Smooth muscle cell of the brain vasculature (primary cell): ENCODE measurements at regions not wholly inside any gene's neighbourhood (a gene's known extent, or its start where the extent isn't known, plus 50 kb on each side); places are given as distances from the start of the nearest gene placed in this dataset.
"Not testable (repeated sequence)": the region's sequence is repeated elsewhere in the genome, so short reads cannot be mapped to it uniquely, and the experiment has no call there.

Experiments
- DNase-seq: peaks from one replicate; pipeline ENCODE4 v3.0.0-alpha.2; 2012; ENCODE audit warnings: low read depth, low spot score

DNA sequence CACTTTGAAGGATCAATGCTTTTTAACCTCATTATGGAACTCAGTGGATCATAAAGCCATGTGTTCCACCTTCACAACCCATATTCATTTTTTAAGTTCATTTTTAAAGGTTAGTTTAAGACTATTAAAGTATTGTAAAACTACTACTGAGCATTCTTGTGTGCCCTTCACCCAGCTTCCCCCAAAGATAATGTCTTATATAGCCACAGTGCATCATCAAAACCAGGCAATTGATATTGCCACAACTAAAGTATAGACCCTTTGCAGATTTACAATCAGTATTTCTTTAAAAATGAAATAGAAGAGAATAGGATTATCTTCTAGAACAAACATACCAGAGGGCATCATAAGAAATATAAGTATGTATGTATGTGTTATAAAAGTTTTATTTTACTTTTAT, 597.1 kb downstream of the CCSER2 start:
- DNase-seq: no peak

- DNase-seq: no peak
Observed at GRCh38 chr10:84933402-84933801, 605.0 kb downstream of the CCSER2 start.

GRCh38 chr10:84935772-84936171, 607.4 kb downstream of the CCSER2 start:
- DNase-seq: no peak

GRCh38 chr10:84938117-84938905, 609.9 kb downstream of the CCSER2 start:
- no peak for DNase-seq

DNA sequence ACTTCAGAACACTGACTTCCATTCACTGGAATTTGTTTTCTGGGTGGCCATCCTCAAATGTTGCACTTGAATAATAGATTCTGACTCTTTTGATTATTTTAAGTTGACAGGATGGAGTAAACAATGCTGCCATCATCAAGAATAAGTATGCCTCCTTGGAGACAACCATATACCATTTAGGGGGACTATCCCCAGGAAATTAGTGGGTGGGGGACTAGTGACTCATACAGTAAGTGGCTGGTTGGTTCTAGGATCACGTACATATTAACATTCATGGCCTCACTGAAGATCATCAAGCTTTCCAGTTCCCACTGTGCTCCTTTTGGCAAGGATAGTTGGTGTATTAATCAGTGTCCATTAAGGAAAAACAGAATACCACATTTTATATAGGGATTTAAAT, 615.2 kb downstream of the CCSER2 start:
- no peak for DNase-seq

GRCh38 chr10:84944187-84944586, 615.8 kb downstream of the CCSER2 start:
- no peak for DNase-seq

DNA sequence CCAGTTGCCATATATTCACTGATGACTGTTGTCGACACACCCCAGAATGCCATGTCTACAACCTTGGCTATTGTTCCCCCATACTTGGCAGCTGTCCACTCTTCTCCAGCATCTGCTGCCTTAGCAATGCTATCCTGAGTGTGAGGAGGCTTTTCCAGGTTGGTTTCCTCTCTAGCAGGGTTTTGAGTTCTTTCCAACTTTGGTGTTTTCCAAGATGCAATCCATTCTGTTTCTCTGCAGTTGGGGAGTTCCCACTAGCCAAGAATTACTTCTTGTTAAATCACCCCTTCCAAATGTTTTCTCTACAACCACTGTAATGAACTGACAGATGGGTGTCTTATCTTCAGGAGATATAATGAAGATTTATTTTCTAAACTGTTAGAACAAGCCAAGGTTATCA, 617.4 kb downstream of the CCSER2 start:
- no peak for DNase-seq

DNA sequence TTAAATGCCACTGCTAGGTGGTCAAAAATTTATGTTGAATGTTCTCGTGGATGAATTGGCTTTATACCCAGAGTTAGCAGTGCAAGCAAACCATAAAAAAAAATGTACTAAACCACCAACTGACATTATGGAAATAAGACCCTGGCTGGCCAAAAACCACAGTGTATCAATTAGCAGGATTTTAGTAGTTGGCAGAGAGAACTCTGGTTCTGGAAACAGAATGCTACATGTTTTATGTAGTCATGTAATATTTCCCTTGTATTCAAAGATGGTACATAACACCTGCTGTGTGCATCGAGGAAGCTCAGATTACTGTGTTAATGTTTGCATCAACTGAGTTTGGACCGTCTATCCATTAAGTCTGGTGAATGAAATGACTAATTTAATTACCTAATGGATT, 618.5 kb downstream of the CCSER2 start:
- no peak for DNase-seq

- DNase-seq: no peak
Observed at GRCh38 chr10:84948644-84949043, 620.3 kb downstream of the CCSER2 start.

DNA sequence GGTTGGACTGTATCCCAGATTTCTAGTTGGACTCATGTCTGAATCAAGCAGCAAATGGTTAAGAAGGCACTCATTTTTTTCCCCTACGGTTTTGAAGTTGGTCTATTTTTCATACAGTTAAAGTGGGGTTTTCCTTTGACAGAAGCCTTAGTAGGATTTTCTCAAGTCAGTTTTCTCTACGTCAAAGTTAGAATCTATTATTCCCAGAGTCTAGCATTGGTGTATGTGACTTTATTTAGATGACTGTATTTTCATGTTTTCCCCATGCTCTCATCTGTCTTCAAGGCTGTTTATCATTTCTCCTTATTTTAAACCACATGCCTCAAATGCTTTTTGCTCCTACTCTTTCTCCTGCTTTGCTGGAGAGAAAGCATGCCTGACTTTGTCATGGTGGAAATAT, 623.2 kb downstream of the CCSER2 start:
- DNase-seq: no peak

- no peak for DNase-seq
Observed at GRCh38 chr10:84957427-84957826, 629.0 kb downstream of the CCSER2 start.

- no peak for DNase-seq
Observed at GRCh38 chr10:84965468-84965867, 637.1 kb downstream of the CCSER2 start.

DNA sequence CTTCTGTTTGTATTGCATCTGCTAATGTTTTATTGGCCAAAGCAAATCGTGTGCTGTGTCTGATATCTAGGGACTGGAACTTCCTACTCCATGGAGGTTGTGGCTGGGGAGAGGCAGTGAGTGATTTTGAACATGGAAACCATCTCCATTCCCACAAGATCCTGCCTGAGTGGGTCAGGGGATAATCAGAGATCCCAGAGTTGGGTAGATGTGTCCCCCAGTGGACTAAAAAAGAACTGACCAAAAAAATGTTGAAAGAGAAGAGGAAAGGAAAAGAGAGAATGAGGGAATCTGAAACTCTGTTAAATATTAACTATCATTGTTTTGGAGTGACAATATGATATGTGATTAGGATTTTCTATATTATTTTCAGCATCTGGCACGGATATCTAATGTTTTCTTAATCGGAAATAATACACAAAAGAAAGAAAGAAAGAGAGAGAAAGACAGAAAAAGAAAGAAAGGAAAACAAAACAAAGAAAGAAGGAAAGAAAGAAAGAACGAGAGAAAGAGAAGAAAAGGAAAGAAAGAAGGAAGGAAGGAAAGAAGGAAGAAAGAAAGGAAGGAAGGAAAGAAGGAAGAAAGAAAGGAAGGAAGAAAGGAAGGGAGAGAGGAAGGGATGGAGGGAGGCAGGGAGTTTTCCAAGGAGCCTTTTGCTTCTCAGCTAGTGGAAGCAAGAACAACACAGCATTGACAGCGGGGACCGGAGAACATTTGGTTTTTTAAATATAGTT, 638.5 kb downstream of the CCSER2 start:
- DNase-seq: no peak

DNA sequence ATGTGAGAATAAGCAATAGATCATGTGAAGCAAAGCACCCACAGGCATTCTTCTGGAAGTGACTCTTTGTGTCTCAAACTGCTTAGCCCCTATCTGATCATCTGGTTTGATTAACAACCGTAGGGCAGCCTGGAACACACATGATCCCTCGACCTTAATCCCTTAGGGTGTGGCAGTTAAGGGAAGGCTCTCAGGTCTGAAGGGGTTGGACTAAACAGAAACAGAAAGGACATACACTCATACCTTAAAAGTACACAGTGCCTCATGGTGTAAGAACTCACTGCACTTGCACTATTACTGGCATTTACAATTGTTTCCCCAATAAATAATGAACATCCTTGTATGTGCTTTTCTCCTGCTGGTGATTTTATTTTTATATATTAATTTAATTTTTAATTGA, 640.9 kb downstream of the CCSER2 start:
- DNase-seq: not testable (repeated sequence)

- no peak for DNase-seq
Observed at GRCh38 chr10:84987039-84987438, 658.6 kb downstream of the CCSER2 start.

GRCh38 chr10:84988011-84988410, 659.6 kb downstream of the CCSER2 start:
- DNase-seq: no peak

- DNase-seq: no peak
Observed at GRCh38 chr10:84990713-84991112, 662.3 kb downstream of the CCSER2 start.

DNA sequence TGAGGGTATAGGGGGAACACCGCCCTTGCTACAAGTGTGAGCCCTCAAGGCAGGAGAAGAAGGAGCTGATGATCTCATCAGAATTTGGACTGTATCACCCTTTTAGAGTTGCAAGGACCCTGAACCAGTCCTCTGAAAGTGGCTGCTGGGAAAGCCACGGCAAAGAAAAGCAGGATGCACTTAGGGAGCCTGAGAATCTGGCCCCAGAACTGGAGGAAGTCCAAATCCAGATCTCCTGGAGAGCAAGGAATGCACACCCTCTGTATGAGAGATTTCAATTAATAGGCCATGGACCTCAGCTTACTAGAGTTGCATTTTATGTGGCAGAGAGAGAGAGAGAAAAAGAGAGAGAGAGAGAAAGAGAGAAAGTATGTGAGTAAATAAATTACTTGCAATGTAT, 662.9 kb downstream of the CCSER2 start:
- no peak for DNase-seq

DNA sequence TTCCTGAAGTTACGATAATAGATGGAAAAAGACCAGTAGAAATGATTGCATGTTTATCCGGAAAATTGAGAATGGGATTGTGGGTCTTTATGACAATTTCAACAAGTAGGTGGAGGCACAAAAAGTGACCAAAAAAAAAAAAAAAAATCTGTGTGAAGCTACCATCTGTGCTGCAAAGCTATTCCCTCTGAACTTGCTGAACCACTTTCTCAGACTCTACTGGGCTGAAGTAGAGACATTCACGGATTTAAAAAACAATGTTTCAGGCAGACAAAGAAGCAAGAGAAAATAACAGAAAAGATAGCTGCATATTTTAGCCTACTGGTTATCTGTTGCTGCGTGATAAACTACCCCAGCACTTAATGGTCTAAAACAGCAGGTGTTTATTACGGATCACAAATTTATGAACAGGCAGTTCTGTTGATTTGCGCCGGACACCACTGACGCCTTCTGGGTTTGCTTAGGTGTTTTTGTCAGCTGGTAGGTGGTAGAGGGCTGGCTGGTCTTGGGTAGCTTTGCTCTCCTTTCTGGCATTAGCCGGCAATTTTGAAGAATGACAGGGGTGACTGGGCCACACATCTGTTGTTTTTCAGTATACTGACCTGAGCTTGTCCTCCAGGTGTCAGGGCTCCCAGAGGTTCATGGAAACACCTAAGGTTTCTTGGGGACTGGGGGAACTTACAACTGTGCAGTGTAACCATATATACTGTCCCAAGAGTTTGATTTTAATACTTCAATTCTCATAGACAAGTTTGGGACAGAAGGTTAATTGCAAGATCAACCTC, 665.1 kb downstream of the CCSER2 start:
- DNase-seq: no peak

DNA sequence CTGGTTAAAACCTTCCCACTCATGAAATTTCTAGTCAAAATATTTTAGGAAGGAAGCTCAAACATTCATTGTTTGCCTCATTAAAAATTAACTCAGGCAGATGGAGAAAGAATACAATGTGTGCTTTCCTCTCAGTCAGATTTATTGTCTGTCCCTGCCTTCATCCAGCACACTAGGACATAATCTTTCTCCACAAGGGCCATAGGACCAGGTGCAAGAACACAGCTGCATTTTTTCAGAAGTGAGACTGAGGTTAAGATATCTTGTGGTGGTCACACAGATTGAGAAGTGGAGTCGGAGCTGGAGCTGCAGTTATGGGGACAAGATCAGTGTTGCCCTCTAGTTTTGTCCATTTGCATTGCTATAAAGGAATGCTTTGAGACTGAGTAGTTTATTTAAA, 666.3 kb downstream of the CCSER2 start:
- no peak for DNase-seq

DNA sequence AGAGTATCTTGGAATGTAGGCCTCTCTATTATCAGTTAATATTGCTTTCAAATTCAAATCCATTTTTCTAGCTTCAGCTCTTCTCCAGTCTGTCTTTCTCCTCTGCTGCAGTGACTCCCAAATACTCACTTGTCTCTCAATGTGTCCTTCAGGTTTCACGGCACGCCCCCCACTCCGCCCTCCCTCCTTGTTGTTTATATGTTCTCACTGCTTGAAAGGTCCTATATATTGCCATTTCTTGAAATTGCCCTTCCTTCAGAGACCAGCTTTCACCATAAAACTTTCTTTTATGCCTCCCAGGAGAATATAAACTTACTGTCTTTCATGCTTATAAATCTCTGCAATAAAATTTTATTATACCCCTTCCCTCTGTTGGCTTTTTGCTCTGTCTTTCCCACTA, 668.2 kb downstream of the CCSER2 start:
- DNase-seq: no peak

GRCh38 chr10:84997870-84998269, 669.5 kb downstream of the CCSER2 start:
- DNase-seq: no peak
